HG03520 (cell line): ENCODE measurements at regions not wholly inside any gene's neighbourhood (a gene's known extent, or its start where the extent isn't known, plus 50 kb on each side); places are given as distances from the start of the nearest gene placed in this dataset.

Experiments used
- ATAC-seq: cut with Tn5 transposase; IDR thresholded peaks from one replicate; pipeline ENCODE4 v1.9.1; 2021; ENCODE audit warnings: mild to moderate bottlenecking, moderate library complexity; ENCODE audit not compliant: unreplicated experiment

- ATAC-seq = no peak
These were observed 191.0 kb upstream of the BTG1 start for GRCh38 chr12:92336641-92337040.

- no peak for ATAC-seq
These were observed 190.2 kb upstream of the BTG1 start for GRCh38 chr12:92335831-92336230.

- ATAC-seq = no peak
These were observed 188.9 kb upstream of the BTG1 start for GRCh38 chr12:92334552-92334951.

GRCh38 chr12:92332552-92332951 is 186.9 kb upstream of the BTG1 start:
- no peak for ATAC-seq

- ATAC-seq = no peak
These were observed 185.7 kb upstream of the BTG1 start for GRCh38 chr12:92331383-92331782.

GRCh38 chr12:92330654-92331053 is 185.0 kb upstream of the BTG1 start:
- ATAC-seq = no peak

- ATAC-seq = no peak
These were observed 181.2 kb upstream of the BTG1 start for GRCh38 chr12:92326877-92327276.

- no peak for ATAC-seq
These were observed 179.3 kb upstream of the BTG1 start for GRCh38 chr12:92324849-92325500.

GRCh38 chr12:92312463-92312964 is 166.9 kb upstream of the BTG1 start:
- no peak for ATAC-seq

GRCh38 chr12:92304371-92305055 is 158.9 kb upstream of the BTG1 start:
- ATAC-seq = no peak

- no peak for ATAC-seq
These were observed 156.6 kb upstream of the BTG1 start for GRCh38 chr12:92302041-92302829.

GRCh38 chr12:92301356-92301755 is 155.7 kb upstream of the BTG1 start:
- no peak for ATAC-seq

GRCh38 chr12:92300777-92301176 is 155.1 kb upstream of the BTG1 start:
- no peak for ATAC-seq

GRCh38 chr12:92299744-92300143 is 154.1 kb upstream of the BTG1 start:
- no peak for ATAC-seq

GRCh38 chr12:92299344-92299743 is 153.7 kb upstream of the BTG1 start:
- no peak for ATAC-seq

GRCh38 chr12:92297932-92298696 is 152.5 kb upstream of the BTG1 start:
- no peak for ATAC-seq

- ATAC-seq = no peak
These were observed 151.8 kb upstream of the BTG1 start for GRCh38 chr12:92297405-92297804.

GRCh38 chr12:92295523-92295922 is 149.9 kb upstream of the BTG1 start:
- no peak for ATAC-seq

GRCh38 chr12:92294676-92295440 is 149.2 kb upstream of the BTG1 start:
- ATAC-seq = no peak

- ATAC-seq = no peak
These were observed 146.4 kb upstream of the BTG1 start for GRCh38 chr12:92292016-92292415.
